SK-N-SH treated with all-trans-retinoic acid at 6 μM for 48 hours (cell line): ENCODE measurements at regions not wholly inside any gene's neighbourhood (a gene's known extent, or its start where the extent isn't known, plus 50 kb on each side); places are given as distances from the start of the nearest gene placed in this dataset.

Experiments
- BACH2 ChIP-seq: fragments of 250-450 bp; sonication (Bioruptor Pico); IDR thresholded peaks from 2 replicates; pipeline ENCODE4 v1.9.0; 2021; ENCODE audit warnings: mild to moderate bottlenecking, borderline replicate concordance
- CSRNP3 ChIP-seq: fragments of 250-450 bp; sonication (Bioruptor Pico); IDR thresholded peaks from 2 replicates; pipeline ENCODE4 v1.5.1; 2021; ENCODE audit warnings: mild to moderate bottlenecking, moderate library complexity
- ESRRG ChIP-seq: fragments of 250-450 bp; sonication (Bioruptor Pico); IDR thresholded peaks from 2 replicates; pipeline ENCODE4 v1.6.1; 2021; ENCODE audit warnings: mild to moderate bottlenecking
- ISL1 ChIP-seq: fragments of 250-450 bp; sonication (Bioruptor Pico); IDR thresholded peaks from 2 replicates; pipeline ENCODE4 v2.1.2; 2022; ENCODE audit warnings: mild to moderate bottlenecking, moderate library complexity
- PATZ1 ChIP-seq: fragments of 250-450 bp; sonication (Bioruptor Pico); IDR thresholded peaks from 2 replicates; pipeline ENCODE4 v1.8.0; 2020; ENCODE audit warnings: mild to moderate bottlenecking, moderate library complexity, borderline replicate concordance
- RARB ChIP-seq: fragments of 250-450 bp; sonication (Bioruptor Pico); IDR thresholded peaks from 2 replicates; pipeline ENCODE4 v1.8.0; 2021; ENCODE audit warnings: mild to moderate bottlenecking, moderate library complexity
- TSHZ2 ChIP-seq: fragments of 250-450 bp; sonication (Bioruptor Pico); IDR thresholded peaks from 2 replicates; pipeline ENCODE4 v1.5.0; 2020; ENCODE audit warnings: mild to moderate bottlenecking, moderate library complexity
- ZC3H10 ChIP-seq: fragments of 250-450 bp; sonication (Bioruptor Pico); IDR thresholded peaks from 2 replicates; pipeline ENCODE4 v1.5.1; 2021; ENCODE audit warnings: mild to moderate bottlenecking, moderate library complexity
- ZFP3 ChIP-seq: fragments of 250-450 bp; sonication (Bioruptor Pico); IDR thresholded peaks from 2 replicates; pipeline ENCODE4 v1.5.0; 2020; ENCODE audit warnings: mild to moderate bottlenecking, moderate library complexity
- ZNF565 ChIP-seq: fragments of 450-650 bp; formaldehyde crosslinking; conservative IDR thresholded peaks from 2 replicates; pipeline ENCODE4 v1.5.0; 2020; ENCODE audit warnings: low read depth, mild to moderate bottlenecking, moderate library complexity

GRCh38 chr15:31447931-31448634 is 121.4 kb downstream of the KLF13 start:
- TF ChIP-seq PATZ1 (CRISPR knock-in tag) (no peak), ZC3H10 (no peak), RARB (no peak), TSHZ2 (CRISPR knock-in tag) (no peak), ZFP3 (CRISPR knock-in tag) (no peak), ISL1 (CRISPR knock-in tag) (no peak), BACH2 (CRISPR knock-in tag) (no peak), CSRNP3 (CRISPR knock-in tag) (no peak), ZNF565 (CRISPR knock-in tag) (no peak), ESRRG (CRISPR knock-in tag) (no peak)
